Mesendoderm (in vitro differentiated cells): ENCODE measurements at regions not wholly inside any gene's neighbourhood (a gene's known extent, or its start where the extent isn't known, plus 50 kb on each side); places are given as distances from the start of the nearest gene placed in this dataset.

Experiments
- DNase-seq: peaks from one replicate; pipeline ENCODE4 v3.0.0; 2013
- H2AK5ac ChIP-seq: 2 replicates; pipeline ENCODE4 v1.6.1; 2013; ENCODE audit warnings: low read length, inconsistent platforms
- H2BK120ac ChIP-seq: 2 replicates; pipeline ENCODE4 v1.6.1; 2013; ENCODE audit warnings: low read depth, mild to moderate bottlenecking, low read length, moderate library complexity, mixed read lengths
- H2BK15ac ChIP-seq: replicated peaks from 2 replicates; pipeline ENCODE4 v1.6.1; 2013; ENCODE audit warnings: low read depth, mild to moderate bottlenecking, moderate library complexity
- H2BK5ac ChIP-seq: 2 replicates; pipeline ENCODE4 v1.6.1; 2013; ENCODE audit warnings: low read length, inconsistent platforms
- H3K18ac ChIP-seq: 2 replicates; pipeline ENCODE4 v1.6.1; 2013; ENCODE audit warnings: mild to moderate bottlenecking, low read length, mixed read lengths
- H3K23ac ChIP-seq: one replicate; pipeline ENCODE4 v1.6.1; 2013; ENCODE audit warnings: low read length
- H3K27ac ChIP-seq: 2 replicates; pipeline ENCODE4 v1.5.1; 2013; ENCODE audit warnings: low read depth, mild to moderate bottlenecking, inconsistent platforms, low read length, moderate library complexity
- H3K27me3 ChIP-seq: 2 replicates; pipeline ENCODE4 v1.6.1; 2013; ENCODE audit warnings: low read length, control low read depth, mild to moderate bottlenecking, inconsistent platforms; ENCODE audit not compliant: insufficient read depth, poor library complexity
- H3K36me3 ChIP-seq: 2 replicates; pipeline ENCODE4 v1.6.1; 2013; ENCODE audit warnings: low read length, inconsistent platforms; ENCODE audit not compliant: control insufficient read depth, insufficient read depth
- H3K4ac ChIP-seq: one replicate; pipeline ENCODE4 v1.6.1; 2013; ENCODE audit warnings: low read depth, mild to moderate bottlenecking, low read length, moderate library complexity
- H3K4me1 ChIP-seq: 2 replicates; pipeline ENCODE4 v1.6.1; 2013; ENCODE audit warnings: low read depth, low read length, inconsistent platforms; ENCODE audit not compliant: control insufficient read depth
- H3K4me2 ChIP-seq: 2 replicates; pipeline ENCODE4 v1.6.1; 2013; ENCODE audit warnings: low read length
- H3K4me3 ChIP-seq: 2 replicates; pipeline ENCODE4 v1.5.1; 2013; ENCODE audit warnings: mild to moderate bottlenecking, low read length
- H3K56ac ChIP-seq: one replicate; pipeline ENCODE4 v1.6.1; 2013; ENCODE audit warnings: low read length
- H3K79me1 ChIP-seq: 2 replicates; pipeline ENCODE4 v1.6.1; 2013; ENCODE audit warnings: low read length, inconsistent platforms
- H3K79me2 ChIP-seq: 2 replicates; pipeline ENCODE4 v1.6.1; 2013; ENCODE audit warnings: mild to moderate bottlenecking, low read length; ENCODE audit not compliant: control insufficient read depth, insufficient read depth
- H3K9ac ChIP-seq: 2 replicates; pipeline ENCODE4 v1.6.1; 2013; ENCODE audit warnings: low read length, inconsistent platforms
- H4K5ac ChIP-seq: one replicate; pipeline ENCODE4 v1.6.1; 2013; ENCODE audit warnings: low read length
- H4K8ac ChIP-seq: one replicate; pipeline ENCODE4 v1.6.1; 2013; ENCODE audit warnings: low read depth, mild to moderate bottlenecking, control low read depth, low read length, moderate library complexity
- WGBS: extraction: QIAGEN DNeasy Blood & Tissue Kit; methylation state at CpG from one replicate; pipeline ENCODE4 v1.1.7; 2013; ENCODE audit warnings: low lambda C conversion rate, missing lambda C conversion rate; ENCODE audit not compliant: insufficient coverage; ENCODE audit errors: extremely low coverage; 5-methylcytosine and 5-hydroxymethylcytosine counted together

GRCh38 chr3:193911784-193912340 is 224.1 kb upstream of the HES1 start:
- Histone ChIP-seq H3K4ac (no peak overlapping the region), H3K4me1 (peaks cover 7% of the 10 kb centered on the region), H3K18ac (no peak overlapping the region), H3K79me1 (no peaks in the 10 kb centered on the region), H2BK120ac (no peak overlapping the region), H4K5ac (no peak overlapping the region), H4K8ac (no peak overlapping the region), H2BK5ac (no peak overlapping the region), H2BK15ac (no peak overlapping the region), H3K79me2 (no peaks in the 10 kb centered on the region), H3K36me3 (no peaks in the 10 kb centered on the region), H3K23ac (no peak overlapping the region), H3K27ac (no peak overlapping the region), H3K4me3 (no peak overlapping the region), H2AK5ac (no peak overlapping the region), H3K4me2 (no peak overlapping the region), H3K56ac (no peak overlapping the region), H3K9ac (no peak overlapping the region), H3K27me3 (no peaks in the 10 kb centered on the region)
- no peak for DNase-seq
- no CpG with 5 or more reads among the region's 12 CpGs for WGBS

GRCh38 chr3:193912621-193913178 is 223.2 kb upstream of the HES1 start:
- no peak overlapping the region for H2BK15ac ChIP-seq
- H2AK5ac ChIP-seq, result no peak overlapping the region
- H3K9ac ChIP-seq, result no peak overlapping the region
- H2BK5ac ChIP-seq, result no peak overlapping the region
- H2BK120ac ChIP-seq, result no peak overlapping the region
- H3K23ac ChIP-seq, result no peak overlapping the region
- no CpG with 5 or more reads among the region's 2 CpGs for WGBS
- no peak overlapping the region for H3K27ac ChIP-seq
- H3K27me3 ChIP-seq, result no peaks in the 10 kb centered on the region
- no peaks in the 10 kb centered on the region for H3K79me1 ChIP-seq
- H4K5ac ChIP-seq, result no peak overlapping the region
- no peaks in the 10 kb centered on the region for H3K36me3 ChIP-seq
- no peak overlapping the region for H3K4me3 ChIP-seq
- no peak overlapping the region for H3K18ac ChIP-seq
- no peak overlapping the region for H4K8ac ChIP-seq
- peaks cover 7% of the 10 kb centered on the region for H3K4me1 ChIP-seq
- H3K79me2 ChIP-seq, result no peaks in the 10 kb centered on the region
- H3K4ac ChIP-seq, result no peak overlapping the region
- DNase-seq, result no peak
- H3K4me2 ChIP-seq, result no peak overlapping the region
- H3K56ac ChIP-seq, result no peak overlapping the region

GRCh38 chr3:193914602-193915001 is 221.3 kb upstream of the HES1 start:
- WGBS, result no CpG with 5 or more reads among the region's 1 CpG
- H3K9ac ChIP-seq, result no peak overlapping the region

GRCh38 chr3:193915099-193915498 is 220.8 kb upstream of the HES1 start:
- H3K79me1 ChIP-seq, result no peaks in the 10 kb centered on the region
- no peaks in the 10 kb centered on the region for H3K36me3 ChIP-seq
- no peaks in the 10 kb centered on the region for H3K27me3 ChIP-seq
- no peak overlapping the region for H3K9ac ChIP-seq
- H2AK5ac ChIP-seq, result no peak overlapping the region
- H2BK120ac ChIP-seq, result no peak overlapping the region
- no peak overlapping the region for H3K27ac ChIP-seq
- peaks cover 7% of the 10 kb centered on the region for H3K4me1 ChIP-seq
- no peak overlapping the region for H4K5ac ChIP-seq
- no peak overlapping the region for H3K4me3 ChIP-seq
- WGBS, result no CpG with 5 or more reads among the region's 4 CpGs
- no peaks in the 10 kb centered on the region for H3K79me2 ChIP-seq
- H2BK15ac ChIP-seq, result no peak overlapping the region
- no peak overlapping the region for H3K4me2 ChIP-seq
- H3K18ac ChIP-seq, result no peak overlapping the region
- H4K8ac ChIP-seq, result no peak overlapping the region
- H3K4ac ChIP-seq, result no peak overlapping the region
- H3K23ac ChIP-seq, result no peak overlapping the region
- DNase-seq, result no peak
- H2BK5ac ChIP-seq, result no peak overlapping the region
- H3K56ac ChIP-seq, result no peak overlapping the region

More at GRCh38 chr3:193914602-193915001, 221.3 kb upstream of the HES1 start:
- Histone ChIP-seq H4K5ac (no peak overlapping the region), H3K56ac (no peak overlapping the region), H2BK5ac (no peak overlapping the region), H3K27ac (no peak overlapping the region), H3K4me1 (peaks cover 7% of the 10 kb centered on the region), H3K4me2 (no peak overlapping the region), H3K36me3 (no peaks in the 10 kb centered on the region), H3K79me2 (no peaks in the 10 kb centered on the region), H3K4ac (no peak overlapping the region), H4K8ac (no peak overlapping the region), H2BK120ac (no peak overlapping the region), H3K27me3 (no peaks in the 10 kb centered on the region), H3K18ac (no peak overlapping the region), H3K23ac (no peak overlapping the region), H3K79me1 (no peaks in the 10 kb centered on the region), H2BK15ac (no peak overlapping the region), H2AK5ac (no peak overlapping the region), H3K4me3 (no peak overlapping the region)
- DNase-seq, result no peak

DNA sequence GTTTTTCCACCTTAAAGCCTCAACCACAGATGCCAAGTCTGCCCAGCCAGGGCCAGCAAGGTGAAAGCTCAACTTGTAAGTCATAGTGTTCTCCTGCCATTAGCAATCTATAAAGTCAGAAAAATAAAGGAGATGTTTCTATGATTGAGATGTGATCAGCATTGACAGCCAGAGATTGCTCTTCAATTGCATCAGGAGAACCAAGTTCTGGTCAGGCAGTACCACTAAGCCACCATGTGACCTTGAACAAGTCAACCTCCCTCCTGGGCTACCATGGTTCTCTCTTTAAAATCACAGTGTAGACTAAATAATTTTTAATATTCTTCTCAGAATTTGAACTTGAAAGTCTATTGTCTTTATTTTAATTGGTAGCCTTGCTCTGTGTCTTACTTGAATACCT is 220.3 kb upstream of the HES1 start:
- no peak overlapping the region for H2BK120ac ChIP-seq
- no peak overlapping the region for H3K56ac ChIP-seq
- H4K5ac ChIP-seq, result no peak overlapping the region
- H3K9ac ChIP-seq, result no peak overlapping the region
- no peak overlapping the region for H3K23ac ChIP-seq
- H3K4me3 ChIP-seq, result no peak overlapping the region
- H2BK5ac ChIP-seq, result no peak overlapping the region
- DNase-seq, result no peak
- no peak overlapping the region for H3K4me2 ChIP-seq
- no peak overlapping the region for H2AK5ac ChIP-seq
- no peaks in the 10 kb centered on the region for H3K79me1 ChIP-seq
- H4K8ac ChIP-seq, result no peak overlapping the region
- peaks cover 7% of the 10 kb centered on the region for H3K4me1 ChIP-seq
- no peaks in the 10 kb centered on the region for H3K79me2 ChIP-seq
- H3K27ac ChIP-seq, result no peak overlapping the region
- H2BK15ac ChIP-seq, result no peak overlapping the region
- no peak overlapping the region for H3K4ac ChIP-seq
- no peak overlapping the region for H3K18ac ChIP-seq
- no peaks in the 10 kb centered on the region for H3K27me3 ChIP-seq
- H3K36me3 ChIP-seq, result no peaks in the 10 kb centered on the region

GRCh38 chr3:193917158-193917557 is 218.8 kb upstream of the HES1 start:
- no peak overlapping the region for H2BK15ac ChIP-seq
- no peak overlapping the region for H4K5ac ChIP-seq
- DNase-seq, result no peak
- H2BK5ac ChIP-seq, result no peak overlapping the region
- no peaks in the 10 kb centered on the region for H3K79me1 ChIP-seq
- no peak overlapping the region for H3K23ac ChIP-seq
- no peak overlapping the region for H3K4me3 ChIP-seq
- H3K9ac ChIP-seq, result no peak overlapping the region
- H3K27ac ChIP-seq, result no peak overlapping the region
- no peak overlapping the region for H2AK5ac ChIP-seq
- H3K56ac ChIP-seq, result no peak overlapping the region
- H3K27me3 ChIP-seq, result no peaks in the 10 kb centered on the region
- H3K4me2 ChIP-seq, result no peak overlapping the region
- H3K18ac ChIP-seq, result no peak overlapping the region
- H3K79me2 ChIP-seq, result no peaks in the 10 kb centered on the region
- no peak overlapping the region for H3K4ac ChIP-seq
- H2BK120ac ChIP-seq, result no peak overlapping the region
- WGBS, result no CpG with 5 or more reads among the region's 2 CpGs
- no peaks in the 10 kb centered on the region for H3K36me3 ChIP-seq
- H4K8ac ChIP-seq, result no peak overlapping the region
- no peaks in the 10 kb centered on the region for H3K4me1 ChIP-seq
